Renal pelvis (tissue), 1 donor: ENCODE measurements at regions not wholly inside any gene's neighbourhood (a gene's known extent, or its start where the extent isn't known, plus 50 kb on each side); places are given as distances from the start of the nearest gene placed in this dataset.

Experiments used
- DNase-seq: peaks from one replicate; pipeline ENCODE4 v3.0.0-alpha.2; 2013

- DNase-seq = no peak
Observed at GRCh38 chr20:12276011-12276673, 358.4 kb downstream of the BTBD3 start.

GRCh38 chr20:12287575-12287974, 369.9 kb downstream of the BTBD3 start:
- no peak for DNase-seq

GRCh38 chr20:12289465-12289864, 371.8 kb downstream of the BTBD3 start:
- no peak for DNase-seq

- DNase-seq = no peak
Observed at GRCh38 chr20:12291386-12291785, 373.7 kb downstream of the BTBD3 start.

GRCh38 chr20:12293900-12294299, 376.2 kb downstream of the BTBD3 start:
- no peak for DNase-seq

GRCh38 chr20:12294678-12295077, 377.0 kb downstream of the BTBD3 start:
- no peak for DNase-seq

- DNase-seq = no peak
Observed at GRCh38 chr20:12305188-12305950, 387.7 kb downstream of the BTBD3 start.

GRCh38 chr20:12306107-12306506, 388.4 kb downstream of the BTBD3 start:
- DNase-seq = no peak

GRCh38 chr20:12311094-12311865, 393.6 kb downstream of the BTBD3 start:
- no peak for DNase-seq

GRCh38 chr20:12315652-12316051, 398.0 kb downstream of the BTBD3 start:
- no peak for DNase-seq

GRCh38 chr20:12316794-12317193, 399.1 kb downstream of the BTBD3 start:
- DNase-seq = no peak

GRCh38 chr20:12317433-12317832, 399.7 kb downstream of the BTBD3 start:
- DNase-seq = no peak

GRCh38 chr20:12318043-12318442, 400.4 kb downstream of the BTBD3 start:
- DNase-seq = no peak

- peak; percentile 2 for DNase-seq
Observed at GRCh38 chr20:12321736-12322135, 404.0 kb downstream of the BTBD3 start.

GRCh38 chr20:12327205-12327604, 409.5 kb downstream of the BTBD3 start:
- DNase-seq = no peak

GRCh38 chr20:12331236-12331635, 413.5 kb downstream of the BTBD3 start:
- no peak for DNase-seq

GRCh38 chr20:12337601-12338000, 419.9 kb downstream of the BTBD3 start:
- DNase-seq = no peak

GRCh38 chr20:12345978-12346377, 428.3 kb downstream of the BTBD3 start:
- DNase-seq = no peak

- DNase-seq = no peak
Observed at GRCh38 chr20:12353842-12354241, 436.1 kb downstream of the BTBD3 start.

GRCh38 chr20:12354725-12355124, 437.0 kb downstream of the BTBD3 start:
- DNase-seq = no peak

GRCh38 chr20:12355185-12355584, 437.5 kb downstream of the BTBD3 start:
- no peak for DNase-seq

GRCh38 chr20:12358006-12358654, 440.4 kb downstream of the BTBD3 start:
- DNase-seq = no peak
